Cerebellar cortex (tissue), 1 donor: ENCODE measurements at regions not wholly inside any gene's neighbourhood (a gene's known extent, or its start where the extent isn't known, plus 50 kb on each side); places are given as distances from the start of the nearest gene placed in this dataset.
A peak's percentile ranks its signal among the peaks of the same experiment; 100 is the strongest.

ENCODE experiments used
- DNase-seq: peaks from one replicate; pipeline ENCODE4 v3.0.0-alpha.2; 2015; ENCODE audit warnings: low spot score

- DNase-seq, result no peak
Observed at GRCh38 chr14:65933400-65934069, 521.0 kb downstream of the FUT8 start.

- DNase-seq, result no peak
Observed at GRCh38 chr14:65934070-65934435, 521.5 kb downstream of the FUT8 start.

- no peak for DNase-seq
Observed at GRCh38 chr14:65936342-65936975, 523.9 kb downstream of the FUT8 start.

- DNase-seq, result no peak
Observed at GRCh38 chr14:65937079-65937959, 524.8 kb downstream of the FUT8 start.

- no peak for DNase-seq
Observed at GRCh38 chr14:65937960-65938316, 525.4 kb downstream of the FUT8 start.

GRCh38 chr14:65938738-65939137 lies 526.2 kb downstream of the FUT8 start:
- no peak for DNase-seq

GRCh38 chr14:65939184-65939583 lies 526.7 kb downstream of the FUT8 start:
- DNase-seq, result no peak

GRCh38 chr14:65940056-65940735 lies 527.7 kb downstream of the FUT8 start:
- no peak for DNase-seq

GRCh38 chr14:65941091-65941490 lies 528.6 kb downstream of the FUT8 start:
- no peak for DNase-seq

GRCh38 chr14:65943150-65943549 lies 530.6 kb downstream of the FUT8 start:
- DNase-seq, result no peak

- DNase-seq, result no peak
Observed at GRCh38 chr14:65943916-65944410, 531.4 kb downstream of the FUT8 start.

GRCh38 chr14:65945327-65945726 lies 532.8 kb downstream of the FUT8 start:
- DNase-seq, result no peak

GRCh38 chr14:65946494-65946893 lies 534.0 kb downstream of the FUT8 start:
- DNase-seq, result no peak

GRCh38 chr14:65948302-65948701 lies 535.8 kb downstream of the FUT8 start:
- no peak for DNase-seq

- DNase-seq, result peak; percentile 77
Observed at GRCh38 chr14:65949711-65950516, 536.3 kb upstream of the CCDC196 start.

- DNase-seq, result no peak
Observed at GRCh38 chr14:65954942-65955341, 531.2 kb upstream of the CCDC196 start.

GRCh38 chr14:65957631-65958205 lies 528.5 kb upstream of the CCDC196 start:
- no peak for DNase-seq

GRCh38 chr14:65958664-65959562 lies 527.3 kb upstream of the CCDC196 start:
- DNase-seq, result peak; percentile 76

- no peak for DNase-seq
Observed at GRCh38 chr14:65959563-65960024, 526.6 kb upstream of the CCDC196 start.

GRCh38 chr14:65961004-65961403 lies 525.2 kb upstream of the CCDC196 start:
- DNase-seq, result peak; percentile 31
